Natural killer cell treated with Interleukin-12 subunit alpha and Interleukin-12 subunit beta and Interleukin-15 and Interleukin-18, amount 100 ng/mL, for 72 hours (primary cell): ENCODE measurements at regions not wholly inside any gene's neighbourhood (a gene's known extent, or its start where the extent isn't known, plus 50 kb on each side); places are given as distances from the start of the nearest gene placed in this dataset.

ENCODE experiments used
- ATAC-seq, 2 donors: fragments of 150-1000 bp; cut with Tn5 transposase in 1 of 2; sonication (Bioruptor Pico), chemical (Tn5 transposase) in 1 of 2; 2 replicates each; pipeline ENCODE4 v1.10.0; 2021
- DNase-seq: peaks from one replicate; pipeline ENCODE4 v3.0.0; 2022; ENCODE audit warnings: low spot score
- H3K27ac Mint-ChIP-seq, 2 donors: 1 replicate in 1 of 2; 2 replicates in 1 of 2; pipeline ENCODE4 v1.8.0; 2022; ENCODE audit warnings: mixed read lengths in 2 of 2, mild to moderate bottlenecking in 1 of 2, moderate library complexity in 1 of 2
- H3K27me3 Mint-ChIP-seq, 2 donors: 1 replicate in 1 of 2; 2 replicates in 1 of 2; pipeline ENCODE4 v1.8.0; 2022; ENCODE audit warnings: mixed read lengths in 2 of 2
- H3K36me3 Mint-ChIP-seq: one replicate; pipeline ENCODE4 v1.8.0; 2022; ENCODE audit warnings: mixed read lengths
- H3K4me1 Mint-ChIP-seq, 2 donors: 1 replicate in 1 of 2; 2 replicates in 1 of 2; pipeline ENCODE4 v1.8.0; 2022; ENCODE audit warnings: low read depth in 2 of 2, mixed read lengths in 2 of 2, mild to moderate bottlenecking in 1 of 2
- H3K4me3 Mint-ChIP-seq: one replicate; pipeline ENCODE4 v1.8.0; 2022; ENCODE audit warnings: mixed read lengths
- H3K9me3 Mint-ChIP-seq: 2 replicates; pipeline ENCODE4 v1.8.0; 2022; ENCODE audit warnings: mixed read lengths

DNA sequence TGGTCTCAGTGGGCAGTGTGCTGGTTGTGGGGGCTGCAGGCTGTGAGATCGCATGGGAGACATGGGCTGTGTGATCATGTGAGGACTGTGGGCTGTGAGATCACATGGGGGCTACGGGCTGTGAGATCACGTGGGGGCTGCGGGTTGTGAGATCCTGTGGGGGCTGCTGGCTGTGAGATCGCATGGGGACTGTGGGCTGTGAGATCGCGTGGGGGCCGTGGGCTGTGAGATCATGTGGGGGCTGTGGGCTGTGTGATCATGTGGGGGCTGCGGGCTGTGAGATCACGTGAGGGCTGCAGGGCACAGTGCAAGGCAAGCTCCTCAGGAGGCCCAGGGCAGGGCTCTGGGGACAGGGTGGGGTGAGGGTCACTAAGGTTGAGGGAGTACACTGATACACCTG is 140.5 kb upstream of the CST7 start:
- Mint-ChIP-seq H3K9me3 (no peaks in the 10 kb centered on the region), H3K36me3 (no peaks in the 10 kb centered on the region), H3K4me3 (no peak overlapping the region), H3K27me3 (no peaks in the 10 kb centered on the region), H3K4me1 (peaks cover 0 to 7% of the 10 kb centered on the region in 2 donors), H3K27ac (peak overlapping the region in 1 of 2 donors; percentile 48)
- DNase-seq: no peak
- ATAC-seq: peak in 1 of 2 donors; percentile 35

GRCh38 chr20:24809606-24810005 is 139.5 kb upstream of the CST7 start:
- Mint-ChIP-seq H3K4me3 (no peak overlapping the region), H3K36me3 (no peaks in the 10 kb centered on the region), H3K4me1 (peaks cover 0 to 7% of the 10 kb centered on the region in 2 donors), H3K27ac (no peak overlapping the region), H3K9me3 (no peaks in the 10 kb centered on the region), H3K27me3 (no peaks in the 10 kb centered on the region)
- ATAC-seq (no peak), DNase-seq (no peak)

GRCh38 chr20:24810676-24811407 is 138.2 kb upstream of the CST7 start:
- DNase-seq: no peak
- H3K4me1 Mint-ChIP-seq: peaks cover 0 to 7% of the 10 kb centered on the region in 2 donors
- H3K9me3 Mint-ChIP-seq: no peaks in the 10 kb centered on the region
- no peak overlapping the region for H3K4me3 Mint-ChIP-seq
- no peak overlapping the region for H3K27ac Mint-ChIP-seq
- no peaks in the 10 kb centered on the region for H3K36me3 Mint-ChIP-seq
- ATAC-seq: no peak
- H3K27me3 Mint-ChIP-seq: no peaks in the 10 kb centered on the region

GRCh38 chr20:24812373-24812772 is 136.7 kb upstream of the CST7 start:
- Mint-ChIP-seq H3K27me3 (no peaks in the 10 kb centered on the region), H3K4me1 (peaks cover 0 to 7% of the 10 kb centered on the region in 2 donors), H3K36me3 (no peaks in the 10 kb centered on the region), H3K9me3 (no peaks in the 10 kb centered on the region), H3K27ac (no peak overlapping the region), H3K4me3 (no peak overlapping the region)
- DNase-seq (no peak), ATAC-seq (no peak)

DNA sequence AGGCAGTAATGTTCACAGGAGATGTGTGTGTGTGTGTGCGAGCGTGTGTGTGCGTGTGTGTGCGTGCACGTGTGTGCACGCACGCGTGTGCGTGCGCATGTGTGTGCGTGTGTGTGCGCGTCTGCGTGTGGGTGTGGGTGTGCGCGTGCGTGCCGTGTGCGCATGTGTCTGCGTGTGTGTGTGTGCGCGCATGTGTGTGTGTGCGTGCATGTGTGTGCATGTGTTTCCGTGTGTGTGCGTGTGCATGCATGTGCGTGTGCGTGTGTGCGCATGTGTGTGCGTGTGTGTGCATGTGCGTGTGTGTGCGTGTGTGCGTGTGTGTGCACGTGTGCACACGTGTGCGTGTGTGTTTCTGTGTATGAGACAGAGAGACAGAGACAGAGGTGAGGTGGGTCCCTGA is 136.0 kb upstream of the CST7 start:
- peaks cover 0 to 7% of the 10 kb centered on the region in 2 donors for H3K4me1 Mint-ChIP-seq
- ATAC-seq: no peak
- DNase-seq: no peak
- no peak overlapping the region for H3K27ac Mint-ChIP-seq
- H3K9me3 Mint-ChIP-seq: no peaks in the 10 kb centered on the region
- H3K4me3 Mint-ChIP-seq: no peak overlapping the region
- no peaks in the 10 kb centered on the region for H3K36me3 Mint-ChIP-seq
- H3K27me3 Mint-ChIP-seq: no peaks in the 10 kb centered on the region

GRCh38 chr20:24813496-24813895 is 135.6 kb upstream of the CST7 start:
- H3K27ac Mint-ChIP-seq: no peak overlapping the region
- no peak overlapping the region for H3K4me3 Mint-ChIP-seq
- no peaks in the 10 kb centered on the region for H3K9me3 Mint-ChIP-seq
- no peaks in the 10 kb centered on the region for H3K36me3 Mint-ChIP-seq
- no peaks in the 10 kb centered on the region for H3K27me3 Mint-ChIP-seq
- no peak for ATAC-seq
- DNase-seq: no peak
- H3K4me1 Mint-ChIP-seq: peaks cover 0 to 5% of the 10 kb centered on the region in 2 donors

GRCh38 chr20:24813936-24814335 is 135.1 kb upstream of the CST7 start:
- ATAC-seq: no peak
- H3K4me1 Mint-ChIP-seq: peaks cover 0 to 2% of the 10 kb centered on the region in 2 donors

GRCh38 chr20:24814556-24815195 is 134.4 kb upstream of the CST7 start:
- Mint-ChIP-seq H3K4me1 (peaks cover 0 to 3% of the 10 kb centered on the region in 2 donors), H3K27me3 (no peaks in the 10 kb centered on the region), H3K9me3 (no peaks in the 10 kb centered on the region), H3K27ac (no peak overlapping the region), H3K36me3 (no peaks in the 10 kb centered on the region), H3K4me3 (no peak overlapping the region)
- DNase-seq: no peak
- ATAC-seq: no peak

More at GRCh38 chr20:24813936-24814335, 135.1 kb upstream of the CST7 start:
- H3K27ac Mint-ChIP-seq: no peak overlapping the region
- H3K27me3 Mint-ChIP-seq: no peaks in the 10 kb centered on the region
- no peak for DNase-seq
- H3K36me3 Mint-ChIP-seq: no peaks in the 10 kb centered on the region
- H3K4me3 Mint-ChIP-seq: no peak overlapping the region
- H3K9me3 Mint-ChIP-seq: no peaks in the 10 kb centered on the region

DNA sequence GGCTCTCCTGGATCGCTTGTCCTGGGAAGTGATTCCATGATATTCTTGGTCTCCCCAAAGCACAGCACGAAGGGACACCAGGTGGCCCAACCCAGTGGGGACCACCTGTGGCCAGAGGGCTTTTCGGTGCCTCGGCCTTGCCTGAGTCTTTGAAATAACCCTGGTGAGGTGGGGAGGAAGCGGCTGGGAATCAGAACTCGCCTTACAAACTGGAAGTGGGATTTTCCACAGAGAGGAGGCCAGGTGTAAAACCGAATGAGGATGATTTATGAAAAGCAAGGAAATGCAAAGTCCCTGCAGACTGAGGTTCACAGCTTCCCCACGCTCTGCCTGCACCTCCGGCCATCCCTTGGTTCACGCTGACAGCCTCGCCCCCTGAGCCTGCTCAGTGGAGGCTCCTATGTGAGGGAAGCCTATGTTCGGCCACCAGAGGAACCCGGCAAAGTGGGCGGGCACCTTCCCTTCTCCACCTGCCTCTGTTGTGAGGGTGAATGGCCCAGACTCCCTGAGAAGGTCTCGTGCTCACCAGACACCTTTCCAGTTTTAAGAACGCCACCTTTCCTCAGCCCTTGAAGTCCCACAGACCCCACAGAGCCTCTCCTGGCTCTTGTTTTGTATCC is 133.8 kb upstream of the CST7 start:
- H3K27me3 Mint-ChIP-seq: no peaks in the 10 kb centered on the region
- DNase-seq (no peak), ATAC-seq (no peak)
- peaks cover 0 to 3% of the 10 kb centered on the region in 2 donors for H3K4me1 Mint-ChIP-seq
- H3K4me3 Mint-ChIP-seq: no peak overlapping the region
- no peaks in the 10 kb centered on the region for H3K9me3 Mint-ChIP-seq
- H3K36me3 Mint-ChIP-seq: no peaks in the 10 kb centered on the region
- no peak overlapping the region for H3K27ac Mint-ChIP-seq

DNA sequence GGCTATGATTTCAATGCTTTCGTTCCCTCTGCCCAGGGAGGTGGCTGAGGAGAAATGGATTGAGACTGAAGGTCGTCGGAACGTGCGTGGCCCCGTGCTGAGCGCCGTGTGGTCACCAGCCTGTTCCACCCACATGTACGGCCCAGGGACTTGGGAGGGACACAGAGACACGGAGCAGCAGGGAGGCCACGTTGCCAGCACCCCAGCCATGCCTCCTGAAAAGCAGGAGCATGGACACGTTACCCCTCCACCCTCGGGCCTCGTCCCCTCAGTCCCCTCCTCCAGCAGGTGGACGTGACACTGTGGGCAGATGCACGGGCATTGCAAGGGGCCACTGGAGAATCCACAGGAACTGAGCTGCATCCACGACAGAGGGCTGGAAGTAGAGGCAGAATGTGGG is 133.1 kb upstream of the CST7 start:
- Mint-ChIP-seq H3K27me3 (no peaks in the 10 kb centered on the region), H3K4me1 (peaks cover 0 to 3% of the 10 kb centered on the region in 2 donors), H3K9me3 (no peaks in the 10 kb centered on the region), H3K27ac (no peak overlapping the region), H3K4me3 (no peak overlapping the region), H3K36me3 (no peaks in the 10 kb centered on the region)
- no peak for ATAC-seq
- no peak for DNase-seq

- H3K27me3 Mint-ChIP-seq: no peaks in the 10 kb centered on the region
- no peak for ATAC-seq
- H3K9me3 Mint-ChIP-seq: no peaks in the 10 kb centered on the region
- H3K36me3 Mint-ChIP-seq: no peaks in the 10 kb centered on the region
- no peak overlapping the region for H3K4me3 Mint-ChIP-seq
- DNase-seq: no peak
- H3K4me1 Mint-ChIP-seq: peaks cover 0 to 3% of the 10 kb centered on the region in 2 donors
- H3K27ac Mint-ChIP-seq: no peak overlapping the region
These were observed 132.6 kb upstream of the CST7 start for GRCh38 chr20:24816431-24816830.

DNA sequence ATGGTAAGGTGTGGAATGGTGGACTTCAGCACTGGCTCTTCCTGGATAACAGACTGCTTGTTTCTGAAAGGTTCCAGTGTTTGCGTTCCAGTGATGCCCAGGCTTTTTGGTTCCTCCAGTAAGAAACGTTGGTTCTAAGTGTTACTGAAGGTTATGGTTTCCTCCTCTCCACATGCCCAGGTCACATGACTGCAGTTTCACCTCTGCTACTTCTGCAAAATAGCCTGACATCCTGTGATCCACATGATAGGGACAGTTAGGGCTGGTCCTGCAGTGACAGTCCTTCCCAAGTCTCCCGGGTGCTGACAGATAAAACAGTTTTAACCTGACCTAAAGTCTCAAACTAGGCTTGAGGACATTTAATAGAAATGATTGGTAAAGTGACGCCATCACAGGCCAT is 132.2 kb upstream of the CST7 start:
- ATAC-seq (no peak), DNase-seq (no peak)
- no peak overlapping the region for H3K27ac Mint-ChIP-seq
- no peaks in the 10 kb centered on the region for H3K36me3 Mint-ChIP-seq
- H3K27me3 Mint-ChIP-seq: no peaks in the 10 kb centered on the region
- peaks cover 0 to 3% of the 10 kb centered on the region in 2 donors for H3K4me1 Mint-ChIP-seq
- no peak overlapping the region for H3K4me3 Mint-ChIP-seq
- no peaks in the 10 kb centered on the region for H3K9me3 Mint-ChIP-seq

DNA sequence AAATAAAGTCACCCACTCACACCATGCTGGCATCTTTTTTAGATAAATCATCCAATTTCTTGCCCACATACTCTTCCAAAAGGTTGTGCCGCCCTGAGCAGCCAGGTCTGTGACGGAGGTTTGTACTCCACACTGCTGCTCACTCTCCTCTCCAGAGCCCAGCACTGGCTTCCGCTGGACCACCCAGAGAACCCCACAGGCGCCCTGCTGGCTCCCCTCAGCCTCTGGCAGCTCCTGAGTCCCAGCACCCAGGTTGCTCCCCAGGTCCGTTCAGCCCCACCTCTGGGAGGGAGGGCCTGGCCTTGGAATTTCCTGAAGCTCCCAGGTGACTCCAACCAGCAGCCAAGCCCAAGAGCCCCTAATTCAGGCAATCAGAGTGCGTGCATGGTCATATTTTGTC is 131.7 kb upstream of the CST7 start:
- peaks cover 0 to 3% of the 10 kb centered on the region in 2 donors for H3K4me1 Mint-ChIP-seq
- H3K4me3 Mint-ChIP-seq: no peak overlapping the region
- no peaks in the 10 kb centered on the region for H3K9me3 Mint-ChIP-seq
- no peaks in the 10 kb centered on the region for H3K36me3 Mint-ChIP-seq
- no peak for ATAC-seq
- H3K27me3 Mint-ChIP-seq: no peaks in the 10 kb centered on the region
- no peak for DNase-seq
- no peak overlapping the region for H3K27ac Mint-ChIP-seq

- H3K4me1 Mint-ChIP-seq: peaks cover 0 to 3% of the 10 kb centered on the region in 2 donors
- H3K4me3 Mint-ChIP-seq: no peak overlapping the region
- DNase-seq (no peak), ATAC-seq (no peak)
- H3K27ac Mint-ChIP-seq: no peak overlapping the region
- no peaks in the 10 kb centered on the region for H3K9me3 Mint-ChIP-seq
- H3K36me3 Mint-ChIP-seq: no peaks in the 10 kb centered on the region
- no peaks in the 10 kb centered on the region for H3K27me3 Mint-ChIP-seq
These were observed 131.0 kb upstream of the CST7 start for GRCh38 chr20:24818056-24818455.
